DND-41 (cell line): ENCODE measurements at regions not wholly inside any gene's neighbourhood (a gene's known extent, or its start where the extent isn't known, plus 50 kb on each side); places are given as distances from the start of the nearest gene placed in this dataset.

Source experiments
- CTCF ChIP-seq: IDR thresholded peaks from 2 replicates; pipeline ENCODE4 v1.5.1; 2012; ENCODE audit warnings: borderline replicate concordance, low read length, moderate library complexity, mild to moderate bottlenecking; ENCODE audit not compliant: poor library complexity, severe bottlenecking; ENCODE audit errors: extremely low read depth
- EZH2 ChIP-seq: IDR thresholded peaks from 3 replicates; pipeline ENCODE4 v1.6.1; 2012; ENCODE audit warnings: borderline replicate concordance, low read depth, mild to moderate bottlenecking, moderate library complexity, low read length, inconsistent platforms; ENCODE audit not compliant: severe bottlenecking

GRCh38 chr16:55389426-55390073, 65.5 kb downstream of the IRX6 start:
- TF ChIP-seq CTCF (no peak), EZH2 (no peak)
